Natural killer cell treated with Interleukin-12 subunit alpha and Interleukin-12 subunit beta and Interleukin-15 and Interleukin-18, amount 100 ng/mL, for 72 hours (primary cell): ENCODE measurements at regions not wholly inside any gene's neighbourhood (a gene's known extent, or its start where the extent isn't known, plus 50 kb on each side); places are given as distances from the start of the nearest gene placed in this dataset.
A peak's percentile ranks its signal among the peaks of the same experiment; 100 is the strongest.
"Not testable (repeated sequence)": the region's sequence is repeated elsewhere in the genome, so short reads cannot be mapped to it uniquely, and the experiment has no call there.

Source experiments
- ATAC-seq, 2 donors: fragments of 150-1000 bp; cut with Tn5 transposase in 1 of 2; sonication (Bioruptor Pico), chemical (Tn5 transposase) in 1 of 2; 2 replicates each; pipeline ENCODE4 v1.10.0; 2021
- DNase-seq: peaks from one replicate; pipeline ENCODE4 v3.0.0; 2022; ENCODE audit warnings: low spot score
- H3K27ac Mint-ChIP-seq, 2 donors: 1 replicate in 1 of 2; 2 replicates in 1 of 2; pipeline ENCODE4 v1.8.0; 2022; ENCODE audit warnings: mixed read lengths in 2 of 2, mild to moderate bottlenecking in 1 of 2, moderate library complexity in 1 of 2
- H3K27me3 Mint-ChIP-seq, 2 donors: 1 replicate in 1 of 2; 2 replicates in 1 of 2; pipeline ENCODE4 v1.8.0; 2022; ENCODE audit warnings: mixed read lengths in 2 of 2
- H3K36me3 Mint-ChIP-seq: one replicate; pipeline ENCODE4 v1.8.0; 2022; ENCODE audit warnings: mixed read lengths
- H3K4me1 Mint-ChIP-seq, 2 donors: 1 replicate in 1 of 2; 2 replicates in 1 of 2; pipeline ENCODE4 v1.8.0; 2022; ENCODE audit warnings: low read depth in 2 of 2, mixed read lengths in 2 of 2, mild to moderate bottlenecking in 1 of 2
- H3K4me3 Mint-ChIP-seq: one replicate; pipeline ENCODE4 v1.8.0; 2022; ENCODE audit warnings: mixed read lengths
- H3K9me3 Mint-ChIP-seq: 2 replicates; pipeline ENCODE4 v1.8.0; 2022; ENCODE audit warnings: mixed read lengths

- Mint-ChIP-seq H3K36me3 (no peaks in the 10 kb centered on the region), H3K27ac (no peak overlapping the region), H3K4me3 (no peak overlapping the region), H3K9me3 (no peaks in the 10 kb centered on the region), H3K4me1 (peaks cover 5 to 6% of the 10 kb centered on the region in 2 donors), H3K27me3 (peaks cover 4 to 7% of the 10 kb centered on the region in 2 donors)
- DNase-seq (no peak), ATAC-seq (peak in 1 of 2 donors; percentile 56)
These were observed 111.6 kb upstream of the UST start for GRCh38 chr6:148635070-148635743.

- not testable (repeated sequence) for H3K4me1 Mint-ChIP-seq, DNase-seq, H3K36me3 Mint-ChIP-seq, ATAC-seq, H3K9me3 Mint-ChIP-seq, H3K4me3 Mint-ChIP-seq, H3K27ac Mint-ChIP-seq
- H3K27me3 Mint-ChIP-seq, result peaks cover 12 to 39% of the 10 kb centered on the region in 2 donors
These were observed 105.0 kb upstream of the UST start for GRCh38 chr6:148641836-148642235.

GRCh38 chr6:148643208-148643607, 103.6 kb upstream of the UST start:
- H3K27me3 Mint-ChIP-seq, result peaks cover 12 to 39% of the 10 kb centered on the region in 2 donors

GRCh38 chr6:148645049-148645448, 101.8 kb upstream of the UST start:
- peaks cover 14 to 46% of the 10 kb centered on the region in 2 donors for H3K27me3 Mint-ChIP-seq
- H3K4me3 Mint-ChIP-seq, H3K36me3 Mint-ChIP-seq, H3K27ac Mint-ChIP-seq, H3K4me1 Mint-ChIP-seq, DNase-seq, H3K9me3 Mint-ChIP-seq, ATAC-seq: not testable (repeated sequence)

More at GRCh38 chr6:148643208-148643607, 103.6 kb upstream of the UST start:
- not testable (repeated sequence) for ATAC-seq, DNase-seq, H3K9me3 Mint-ChIP-seq, H3K27ac Mint-ChIP-seq, H3K36me3 Mint-ChIP-seq, H3K4me3 Mint-ChIP-seq, H3K4me1 Mint-ChIP-seq

GRCh38 chr6:148648754-148649453, 97.9 kb upstream of the UST start:
- no peaks in the 10 kb centered on the region for H3K9me3 Mint-ChIP-seq
- peaks cover 15 to 31% of the 10 kb centered on the region in 2 donors for H3K27me3 Mint-ChIP-seq
- no peak overlapping the region for H3K27ac Mint-ChIP-seq
- no peaks in the 10 kb centered on the region for H3K4me1 Mint-ChIP-seq
- ATAC-seq, result no peak
- DNase-seq, result no peak
- peaks cover 5% of the 10 kb centered on the region for H3K36me3 Mint-ChIP-seq
- H3K4me3 Mint-ChIP-seq, result no peak overlapping the region

- DNase-seq (no peak), ATAC-seq (peak in 1 of 2 donors; percentile 24)
- peaks cover 5% of the 10 kb centered on the region for H3K36me3 Mint-ChIP-seq
- no peak overlapping the region for H3K27ac Mint-ChIP-seq
- H3K4me3 Mint-ChIP-seq, result no peak overlapping the region
- no peaks in the 10 kb centered on the region for H3K4me1 Mint-ChIP-seq
- peaks cover 15 to 31% of the 10 kb centered on the region in 2 donors for H3K27me3 Mint-ChIP-seq
- no peaks in the 10 kb centered on the region for H3K9me3 Mint-ChIP-seq
These were observed 97.3 kb upstream of the UST start for GRCh38 chr6:148649454-148649963.

- H3K4me1 Mint-ChIP-seq, result no peaks in the 10 kb centered on the region
- H3K4me3 Mint-ChIP-seq, result no peak overlapping the region
- no peaks in the 10 kb centered on the region for H3K9me3 Mint-ChIP-seq
- peaks cover 5% of the 10 kb centered on the region for H3K36me3 Mint-ChIP-seq
- peaks cover 13 to 20% of the 10 kb centered on the region in 2 donors for H3K27me3 Mint-ChIP-seq
- DNase-seq (no peak), ATAC-seq (no peak)
- H3K27ac Mint-ChIP-seq, result no peak overlapping the region
These were observed 95.8 kb upstream of the UST start for GRCh38 chr6:148650941-148651505.

GRCh38 chr6:148652205-148652604, 94.6 kb upstream of the UST start:
- no peak overlapping the region for H3K27ac Mint-ChIP-seq
- peaks cover 5% of the 10 kb centered on the region for H3K36me3 Mint-ChIP-seq
- peaks cover 0 to 3% of the 10 kb centered on the region in 2 donors for H3K4me1 Mint-ChIP-seq
- DNase-seq (no peak), ATAC-seq (no peak)
- H3K4me3 Mint-ChIP-seq, result no peak overlapping the region
- H3K9me3 Mint-ChIP-seq, result no peaks in the 10 kb centered on the region
- peaks cover 13 to 16% of the 10 kb centered on the region in 2 donors for H3K27me3 Mint-ChIP-seq

GRCh38 chr6:148653138-148653776, 93.6 kb upstream of the UST start:
- Mint-ChIP-seq H3K27ac (no peak overlapping the region), H3K4me3 (no peak overlapping the region), H3K4me1 (peaks cover 0 to 4% of the 10 kb centered on the region in 2 donors), H3K9me3 (no peaks in the 10 kb centered on the region), H3K36me3 (peaks cover 5% of the 10 kb centered on the region), H3K27me3 (peaks cover 16% of the 10 kb centered on the region in 2 donors)
- no peak for ATAC-seq
- DNase-seq, result no peak

- no peaks in the 10 kb centered on the region for H3K9me3 Mint-ChIP-seq
- no peak for DNase-seq
- H3K4me1 Mint-ChIP-seq, result peaks cover 0 to 4% of the 10 kb centered on the region in 2 donors
- no peak overlapping the region for H3K4me3 Mint-ChIP-seq
- ATAC-seq, result no peak
- peaks cover 23 to 26% of the 10 kb centered on the region in 2 donors for H3K27me3 Mint-ChIP-seq
- H3K36me3 Mint-ChIP-seq, result peaks cover 12% of the 10 kb centered on the region
- H3K27ac Mint-ChIP-seq, result no peak overlapping the region
These were observed 89.8 kb upstream of the UST start for GRCh38 chr6:148657048-148657447.

GRCh38 chr6:148658681-148659430, 88.0 kb upstream of the UST start:
- DNase-seq, result no peak
- ATAC-seq, result no peak
- H3K4me1 Mint-ChIP-seq, result peaks cover 0 to 4% of the 10 kb centered on the region in 2 donors
- no peaks in the 10 kb centered on the region for H3K9me3 Mint-ChIP-seq
- H3K27ac Mint-ChIP-seq, result no peak overlapping the region
- peaks cover 7% of the 10 kb centered on the region for H3K36me3 Mint-ChIP-seq
- no peak overlapping the region for H3K4me3 Mint-ChIP-seq
- H3K27me3 Mint-ChIP-seq, result peaks cover 27 to 41% of the 10 kb centered on the region in 2 donors

- ATAC-seq (no peak), DNase-seq (no peak)
- no peak overlapping the region for H3K27ac Mint-ChIP-seq
- no peaks in the 10 kb centered on the region for H3K4me1 Mint-ChIP-seq
- H3K27me3 Mint-ChIP-seq, result peaks cover 8 to 23% of the 10 kb centered on the region in 2 donors
- peaks cover 15% of the 10 kb centered on the region for H3K9me3 Mint-ChIP-seq
- peaks cover 49% of the 10 kb centered on the region for H3K36me3 Mint-ChIP-seq
- no peak overlapping the region for H3K4me3 Mint-ChIP-seq
These were observed 79.4 kb upstream of the UST start for GRCh38 chr6:148667395-148667794.

- peaks cover 2 to 7% of the 10 kb centered on the region in 2 donors for H3K27me3 Mint-ChIP-seq
- H3K4me1 Mint-ChIP-seq, result no peaks in the 10 kb centered on the region
- H3K36me3 Mint-ChIP-seq, result peaks cover 62% of the 10 kb centered on the region
- ATAC-seq (no peak), DNase-seq (no peak)
- no peak overlapping the region for H3K4me3 Mint-ChIP-seq
- peaks cover 15% of the 10 kb centered on the region for H3K9me3 Mint-ChIP-seq
- H3K27ac Mint-ChIP-seq, result no peak overlapping the region
These were observed 75.7 kb upstream of the UST start for GRCh38 chr6:148671085-148671484.
